HTR-8/SVneo (cell line): ENCODE measurements at regions not wholly inside any gene's neighbourhood (a gene's known extent, or its start where the extent isn't known, plus 50 kb on each side); places are given as distances from the start of the nearest gene placed in this dataset.

Experiments
- DNase-seq: peaks from one replicate; pipeline ENCODE4 v3.0.0; 2011; ENCODE audit warnings: low spot score, mixed read lengths; ENCODE audit not compliant: insufficient read length
- FAIRE-seq: peaks from 2 replicates; lab custom pipeline; 2011; peaks lifted over from hg19 to GRCh38; lab: Jason Lieb, UNC

DNA sequence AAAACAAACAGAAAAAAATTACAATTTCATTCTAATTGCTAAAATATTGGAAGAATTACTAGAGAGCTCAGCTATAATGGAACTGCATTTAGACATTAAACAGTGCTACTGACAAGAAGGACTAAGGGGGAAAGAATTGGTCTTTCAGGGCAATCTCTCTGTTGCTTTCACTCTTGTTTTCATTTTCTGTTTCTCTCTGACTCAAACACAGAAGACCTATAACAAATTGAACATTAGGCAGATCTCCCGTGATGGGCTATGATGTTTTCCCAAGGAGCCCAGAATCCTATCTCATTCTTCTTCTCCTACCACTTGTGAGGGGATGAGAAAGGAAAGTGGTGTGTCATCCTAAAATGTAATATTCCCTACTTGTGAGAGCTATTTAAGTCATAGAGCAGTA, 358.0 kb upstream of the TGFBR2 start:
- no peak for DNase-seq
- no peak for FAIRE-seq

DNA sequence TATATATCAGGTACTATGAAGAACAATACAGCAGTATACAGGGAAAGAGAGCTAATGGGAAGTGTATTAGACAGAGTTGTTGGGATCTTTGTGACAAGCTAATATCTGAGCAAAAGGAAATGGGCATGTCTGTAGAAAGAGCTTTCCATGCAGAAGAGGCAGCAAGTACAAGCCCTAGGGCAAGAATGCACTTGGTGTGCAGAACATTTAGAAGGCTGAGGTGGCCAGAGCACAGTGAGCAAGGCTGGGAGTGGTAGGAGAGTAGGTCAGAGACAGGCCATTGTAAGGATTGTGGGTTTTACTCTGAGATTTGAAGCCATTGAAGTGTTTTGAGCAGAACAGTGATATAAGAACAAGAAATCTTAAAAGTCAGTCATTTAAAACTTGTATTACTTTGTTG, 353.9 kb upstream of the TGFBR2 start:
- no peak for FAIRE-seq
- no peak for DNase-seq

DNA sequence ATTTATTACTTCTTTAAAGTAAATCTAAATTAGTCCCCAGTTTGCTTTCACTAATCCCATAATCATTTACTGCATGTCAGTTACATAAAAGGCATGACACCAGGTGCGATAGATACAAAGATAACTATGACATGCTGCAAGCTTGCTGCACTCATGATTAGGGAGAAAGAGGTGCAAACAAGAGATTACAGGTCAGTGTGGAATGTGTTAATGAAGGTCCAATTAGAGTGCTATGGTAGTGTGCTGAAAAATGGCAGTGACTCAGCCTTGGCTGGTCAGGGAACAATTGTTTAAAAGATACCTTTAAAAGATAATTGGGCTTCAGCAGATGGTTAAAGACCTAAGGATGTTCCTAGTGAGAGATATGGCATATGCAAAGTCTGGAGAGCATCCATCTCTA, 352.6 kb upstream of the TGFBR2 start:
- DNase-seq (no peak), FAIRE-seq (no peak)

DNA sequence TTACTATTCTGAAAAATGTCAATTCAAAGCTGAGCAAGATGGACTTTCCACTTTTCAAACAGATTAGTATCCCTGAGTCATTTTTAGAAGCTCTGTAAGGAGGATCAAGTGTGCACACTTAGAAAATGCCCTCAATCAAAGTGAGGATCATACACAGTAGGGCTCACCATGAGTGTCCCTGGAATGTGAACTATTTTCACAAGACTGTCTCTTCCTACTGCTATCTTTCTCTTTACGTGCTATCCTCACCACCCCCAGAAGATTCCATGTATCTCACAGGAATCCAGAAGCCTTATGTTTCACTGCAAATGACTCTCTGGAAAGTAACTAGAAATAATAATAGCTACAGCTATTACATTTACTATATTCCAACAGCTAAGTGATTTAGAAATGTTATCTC, 349.9 kb upstream of the TGFBR2 start:
- DNase-seq (peak; percentile 10), FAIRE-seq (no peak)

DNA sequence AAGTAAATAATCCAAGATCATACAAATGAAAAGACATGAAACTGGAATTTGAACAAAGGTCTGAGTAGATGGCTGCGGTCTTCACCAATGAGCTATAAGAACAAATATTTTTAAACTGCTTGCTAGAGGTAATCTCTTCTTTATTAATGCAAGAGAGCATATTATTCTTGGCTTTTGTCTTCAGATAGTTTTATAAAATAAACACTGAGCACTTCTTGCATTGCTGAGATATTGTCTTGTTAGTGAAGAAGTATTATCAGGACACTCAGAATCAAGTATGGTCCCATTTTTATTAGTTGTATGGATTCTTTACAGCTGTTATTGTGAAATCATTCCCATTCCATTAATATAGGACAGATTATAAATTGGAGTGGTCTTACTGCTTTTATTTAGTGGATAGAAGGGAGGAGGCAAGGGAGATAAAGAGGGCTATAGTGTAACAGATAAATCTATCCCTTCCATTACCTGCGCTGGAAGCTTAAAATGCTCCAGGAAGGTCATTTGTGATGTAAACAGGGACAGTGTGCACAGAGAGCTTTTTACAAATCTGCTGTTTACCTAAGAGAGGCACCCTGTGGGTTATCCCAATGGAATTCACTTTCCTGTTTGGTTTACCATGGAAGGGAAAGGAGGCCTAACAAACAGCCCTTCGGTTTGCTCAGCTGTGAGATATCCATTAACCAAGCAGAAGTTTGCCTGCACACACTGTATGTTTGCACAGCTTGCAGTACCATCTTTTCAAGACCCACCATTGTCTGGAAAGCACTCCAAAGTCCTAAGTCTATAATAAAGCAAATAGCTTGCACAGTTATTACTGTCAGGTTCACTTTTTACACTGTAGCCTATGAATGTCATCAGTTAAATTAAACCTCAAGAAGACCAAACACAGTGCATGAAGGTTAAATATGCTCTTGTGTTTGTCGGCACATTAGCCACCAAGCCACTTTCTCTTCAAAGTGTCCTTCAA, 347.7 kb upstream of the TGFBR2 start:
- FAIRE-seq = no peak
- DNase-seq = no peak

- FAIRE-seq = no peak
- DNase-seq = no peak
Measured at GRCh38 chr3:30259730-30260129, 346.7 kb upstream of the TGFBR2 start.

DNA sequence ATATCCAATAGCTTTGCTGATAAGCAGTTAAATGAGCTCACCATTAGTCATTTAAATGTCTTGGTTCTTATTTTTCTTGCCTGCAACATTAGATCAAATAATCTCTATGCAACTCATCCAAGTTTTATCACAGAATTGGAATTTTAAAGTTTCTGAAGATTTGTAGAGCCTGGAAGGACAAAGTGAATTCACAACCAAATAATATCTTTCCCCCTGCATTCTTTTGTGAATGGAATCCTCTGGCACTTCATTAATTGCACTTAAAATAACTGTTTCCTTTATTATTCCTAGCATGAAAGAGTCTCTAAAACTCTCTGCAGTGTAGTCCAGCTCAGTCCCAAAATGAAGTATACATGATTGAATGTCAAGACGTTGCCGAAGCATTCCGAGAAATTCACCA, 345.6 kb upstream of the TGFBR2 start:
- DNase-seq (no peak), FAIRE-seq (no peak)

GRCh38 chr3:30263238-30263924, 343.0 kb upstream of the TGFBR2 start:
- no peak for DNase-seq
- FAIRE-seq = no peak

DNA sequence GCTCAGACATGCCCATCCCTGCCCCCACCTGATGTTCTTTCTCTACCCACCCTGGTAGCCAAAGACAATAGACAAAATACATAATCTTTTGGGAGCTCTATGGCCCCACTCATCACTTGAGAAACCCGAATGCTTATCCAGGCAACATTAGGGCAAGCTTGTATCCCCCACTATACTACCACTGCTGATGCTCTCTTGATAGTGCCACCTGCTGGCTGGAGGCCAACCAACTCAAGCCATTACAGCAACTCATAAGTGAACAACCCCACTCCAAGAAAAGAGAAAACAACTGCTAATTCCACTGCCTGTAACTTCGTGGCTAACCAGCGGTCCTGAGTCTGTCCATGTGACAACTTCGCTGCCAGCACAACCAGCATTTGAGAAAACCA, 342.5 kb upstream of the TGFBR2 start:
- DNase-seq = no peak
- no peak for FAIRE-seq

DNA sequence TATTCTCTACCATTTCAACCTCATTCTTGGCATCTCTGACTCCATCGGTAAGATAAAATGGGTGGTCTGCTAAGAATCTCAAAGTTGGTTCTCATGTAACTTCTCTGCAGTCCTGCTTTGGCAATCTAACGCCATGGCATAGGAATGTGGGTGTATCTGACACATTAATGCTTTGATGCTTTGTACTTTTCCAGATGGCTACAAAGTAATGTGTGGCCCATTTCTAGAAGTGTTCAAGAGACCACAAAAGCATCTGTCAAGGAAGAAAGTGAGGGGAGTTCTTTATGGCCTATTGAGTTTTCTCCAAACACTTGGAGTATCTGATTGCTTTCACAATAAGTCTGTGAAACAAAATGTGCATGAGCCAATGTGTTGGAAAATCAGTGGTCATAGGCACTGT, 339.9 kb upstream of the TGFBR2 start:
- FAIRE-seq (no peak), DNase-seq (no peak)

- DNase-seq = no peak
- no peak for FAIRE-seq
Measured at GRCh38 chr3:30268288-30268687, 338.1 kb upstream of the TGFBR2 start.

DNA sequence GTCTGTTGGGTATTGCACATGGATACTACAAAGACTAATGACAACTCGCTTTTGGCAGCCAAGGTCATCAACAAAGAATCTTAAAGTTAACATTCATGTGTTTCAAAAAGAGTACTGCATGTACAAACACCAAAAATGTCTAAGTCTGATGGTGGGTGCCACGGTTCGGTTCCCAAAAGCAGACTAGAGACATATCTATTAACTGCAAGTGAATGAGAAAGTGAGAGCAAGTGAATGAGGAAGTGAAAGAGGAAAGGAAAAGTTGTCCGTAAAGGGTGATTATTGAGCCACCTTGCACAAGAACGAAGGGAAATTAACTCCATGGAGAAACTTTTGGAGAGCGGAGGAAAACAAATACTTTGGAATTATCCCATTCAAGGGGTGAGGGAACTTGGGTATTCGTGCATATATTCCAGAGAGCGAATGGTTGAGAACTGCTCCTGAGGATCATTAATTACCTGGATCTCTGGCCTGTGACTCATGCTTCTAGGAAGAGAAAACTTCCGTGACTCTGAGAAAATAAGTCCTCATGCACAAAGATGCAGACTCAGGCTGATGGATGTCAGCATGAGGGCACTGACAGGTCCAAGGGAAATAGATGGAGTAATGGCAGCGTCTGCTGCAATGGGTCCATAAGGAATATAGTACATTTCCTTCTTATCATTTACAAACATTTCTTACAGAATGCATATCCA, 336.5 kb upstream of the TGFBR2 start:
- DNase-seq (no peak), FAIRE-seq (no peak)

- FAIRE-seq (no peak), DNase-seq (no peak)
Measured at GRCh38 chr3:30271781-30272180, 334.6 kb upstream of the TGFBR2 start.

DNA sequence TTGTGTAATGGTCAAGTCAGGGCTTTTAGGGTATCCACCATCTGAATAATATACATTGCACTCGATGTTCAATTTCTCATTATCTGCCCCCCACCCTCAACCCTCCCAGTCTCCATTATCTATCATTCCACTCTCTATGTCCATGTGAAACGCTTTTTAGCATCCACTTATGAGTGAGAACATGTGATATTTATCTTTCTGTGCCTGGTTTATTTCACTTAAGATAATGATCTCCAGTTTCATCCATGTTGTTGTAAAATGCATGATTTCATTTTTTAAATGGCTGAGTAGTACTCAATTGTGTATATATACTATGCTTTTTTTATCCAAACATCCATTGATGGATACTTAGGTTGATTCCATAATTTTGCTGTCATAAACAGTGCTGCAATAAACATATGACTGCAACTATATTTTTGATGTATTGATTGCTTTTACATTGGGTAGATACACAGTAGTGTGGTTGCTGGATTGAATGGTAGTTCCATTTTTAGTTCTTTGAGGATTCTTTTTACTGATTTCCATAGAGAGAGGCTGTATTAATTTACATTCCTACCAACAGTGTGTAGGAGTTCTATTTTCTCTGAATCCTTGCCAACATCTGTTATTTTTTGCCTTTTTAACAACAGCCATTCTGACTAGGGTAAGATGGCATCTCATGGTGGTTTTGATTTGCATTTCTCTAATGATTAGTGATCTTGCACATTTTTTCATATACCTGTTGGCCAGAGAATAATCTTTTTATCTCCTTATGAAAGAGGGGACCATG, 332.9 kb upstream of the TGFBR2 start:
- no peak for DNase-seq
- no peak for FAIRE-seq

GRCh38 chr3:30277494-30277893, 328.9 kb upstream of the TGFBR2 start:
- no peak for FAIRE-seq
- DNase-seq = no peak

DNA sequence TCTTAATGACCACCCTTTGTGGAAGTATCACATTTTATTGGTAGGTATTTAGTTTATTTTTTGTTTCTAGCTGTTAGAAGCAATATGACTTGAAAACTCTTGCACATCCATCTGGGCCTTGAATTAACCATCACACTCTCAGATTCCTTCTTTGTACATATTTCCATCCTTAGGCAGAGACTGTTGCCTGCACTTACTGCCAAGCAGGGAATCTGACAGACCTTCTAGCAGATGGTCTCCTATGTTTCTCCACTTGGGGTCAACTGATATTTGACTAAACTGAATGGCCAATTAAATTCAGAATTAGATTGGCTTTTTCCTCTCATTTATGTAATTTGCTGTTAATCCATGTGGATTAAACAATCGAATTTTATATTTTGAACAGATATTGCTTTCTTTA, 324.9 kb upstream of the TGFBR2 start:
- no peak for DNase-seq
- FAIRE-seq = no peak

GRCh38 chr3:30282154-30282696, 324.2 kb upstream of the TGFBR2 start:
- DNase-seq (peak; percentile 56), FAIRE-seq (peak; percentile 51)

GRCh38 chr3:30285188-30286006, 321.0 kb upstream of the TGFBR2 start:
- DNase-seq = no peak
- FAIRE-seq = no peak

- DNase-seq (peak; percentile 50), FAIRE-seq (peak; percentile 54)
Measured at GRCh38 chr3:30286007-30286669, 320.3 kb upstream of the TGFBR2 start.
